K562 (cell line): ENCODE measurements at regions not wholly inside any gene's neighbourhood (a gene's known extent, or its start where the extent isn't known, plus 50 kb on each side); places are given as distances from the start of the nearest gene placed in this dataset.

Experiments
- ATAC-seq: fragments of 200-7000 bp; cut with Tn5 transposase; 3 replicates; pipeline ENCODE4 v1.9.1; 2020; ENCODE audit warnings: moderate library complexity
- BruUV-seq: library from RNA; stranded (reverse); fragments of 400-500 nt; replicated peaks from 2 replicates; lab custom pipeline; 2021; lab: Mats Ljungman, UMichigan
- CTCF ChIA-PET: fragments of 300-600 bp; formaldehyde crosslinking; extraction: SDS; loops from one replicate; lab custom pipeline; 2021; ENCODE audit warnings: low intra/inter-chr PET ratio; lab: Yijun Ruan, JAX
- POLR2A ChIA-PET: fragments of 300-600, 350-650 bp; sonication (Branson Sonifier 250); formaldehyde crosslinking; extraction: SDS; loops from one replicate; lab custom pipeline; 2021; ENCODE audit warnings: antibody characterized with exemption, inconsistent platforms; lab: Yijun Ruan, JAX
- DNase-seq, 4 experiments: peaks; one replicate each; pipeline versions ENCODE4 v3.0.0 to v3.0.0-alpha.2; 2011 to 2018; ENCODE audit warnings: low spot score in 3 of 4, mixed read lengths in 3 of 4; ENCODE audit errors: extremely low read depth in 1 of 4
- FAIRE-seq: peaks from 2 replicates; lab custom pipeline; 2011; peaks lifted over from hg19 to GRCh38; lab: Jason Lieb, UNC
- H2AFZ ChIP-seq: 2 replicates; pipeline ENCODE4 v1.6.0; 2011; ENCODE audit warnings: low read depth, low read length, control low read depth, inconsistent platforms
- H3K27ac ChIP-seq: fragments of 200-600 bp; 3 replicates; pipeline ENCODE4 v1.8.0; 2011; ENCODE audit warnings: low read depth, mild to moderate bottlenecking, control low read depth, inconsistent platforms, low read length, moderate library complexity, mixed read lengths; ENCODE audit errors: extremely low read depth
- H3K27me3 ChIP-seq, 2 experiments: fragments of 300-600 bp in 1 of 2; 2 replicates in 1 of 2; 3 replicates in 1 of 2; pipeline versions ENCODE4 v1.6.0 to v1.8.0; 2011; ENCODE audit warnings: inconsistent platforms in 2 of 2, low read length in 2 of 2, mild to moderate bottlenecking in 1 of 2, mixed read lengths in 1 of 2, moderate library complexity in 1 of 2; ENCODE audit not compliant: control insufficient read depth in 2 of 2, insufficient read depth in 2 of 2
- H3K36me3 ChIP-seq: fragments of 300-600 bp; 3 replicates; pipeline ENCODE4 v1.8.0; 2011; ENCODE audit warnings: mild to moderate bottlenecking, low read length, inconsistent platforms; ENCODE audit not compliant: control insufficient read depth, insufficient read depth
- H3K4me1 ChIP-seq, 2 experiments: fragments of 200-600 bp in 1 of 2; replicated peaks in 1 of 2; 2 replicates in 1 of 2; 3 replicates in 1 of 2; pipeline versions ENCODE4 v1.5.1 to v1.8.0; 2011; ENCODE audit warnings: inconsistent platforms in 2 of 2, low read length in 2 of 2, mild to moderate bottlenecking in 1 of 2, mixed read lengths in 1 of 2, moderate library complexity in 1 of 2; ENCODE audit not compliant: control insufficient read depth in 2 of 2, insufficient read depth in 2 of 2
- H3K4me2 ChIP-seq: 2 replicates; pipeline ENCODE4 v1.6.1; 2011; ENCODE audit warnings: low read length, control low read depth, inconsistent platforms, mixed read lengths; ENCODE audit not compliant: insufficient read depth
- H3K4me3 ChIP-seq: fragments of 200-600 bp; sonication (generic), shearing (Covaris generic); 2 replicates; pipeline ENCODE4 v1.5.1; 2016; ENCODE audit warnings: control low read depth, inconsistent platforms
- H3K79me2 ChIP-seq: fragments of 200-600 bp; 3 replicates; pipeline ENCODE4 v1.8.0; 2011; ENCODE audit warnings: low read length, inconsistent platforms; ENCODE audit not compliant: control insufficient read depth, insufficient read depth
- H3K9ac ChIP-seq, 2 experiments: 2 replicates each; pipeline versions ENCODE4 v1.6.0 to v1.6.1; 2011; ENCODE audit warnings: low read depth in 2 of 2, low read length in 2 of 2, control low read depth in 1 of 2, inconsistent platforms in 1 of 2, mild to moderate bottlenecking in 1 of 2, mixed read lengths in 1 of 2; ENCODE audit not compliant: insufficient read depth in 1 of 2
- H3K9me1 ChIP-seq: one replicate; pipeline ENCODE4 v1.6.0; 2011; ENCODE audit warnings: inconsistent platforms, mild to moderate bottlenecking, low read length, moderate library complexity; ENCODE audit not compliant: control insufficient read depth, insufficient read depth
- H3K9me3 ChIP-seq: replicated peaks from 2 replicates; pipeline ENCODE4 v1.5.1; 2011; ENCODE audit warnings: low read depth, low read length, inconsistent platforms; ENCODE audit not compliant: control insufficient read depth, insufficient read depth
- H4K20me1 ChIP-seq: replicated peaks from 2 replicates; pipeline ENCODE4 v1.6.1; 2011; ENCODE audit warnings: low read length, inconsistent platforms, mixed read lengths; ENCODE audit not compliant: control insufficient read depth, insufficient read depth
- KLF6 ChIP-seq: fragments of 250-450 bp; sonication (Bioruptor Pico); IDR thresholded peaks from 2 replicates; pipeline ENCODE4 v1.4.0; 2020; ENCODE audit warnings: mild to moderate bottlenecking, moderate library complexity, borderline replicate concordance
- MEF2D ChIP-seq: conservative IDR thresholded peaks from 2 replicates; pipeline ENCODE4 v1.6.1; 2016; ENCODE audit warnings: low read depth, missing genetic modification characterization, missing compliant biosample characterization
- NFE2 ChIP-seq: IDR thresholded peaks from 2 replicates; pipeline ENCODE4 v1.6.1; 2014; ENCODE audit warnings: antibody characterized with exemption, low read depth
- NFIC ChIP-seq: fragments of 450-650 bp; IDR thresholded peaks from 2 replicates; pipeline ENCODE4 v1.6.1; 2017; ENCODE audit warnings: mild to moderate bottlenecking, inconsistent platforms
- SMAD2 ChIP-seq: fragments of 150-350 bp; IDR thresholded peaks from 2 replicates; pipeline ENCODE4 v1.6.1; 2014; ENCODE audit warnings: low read depth, mild to moderate bottlenecking, low read length
- SRSF1 ChIP-seq: fragments of 200-400 bp; formaldehyde crosslinking; IDR thresholded peaks from 2 replicates; pipeline ENCODE4 v1.6.1; 2017; ENCODE audit warnings: mild to moderate bottlenecking, low read depth, low read length, moderate library complexity
- ZNF766 ChIP-seq: fragments of 200-800 bp; sonication (Bioruptor generic); conservative IDR thresholded peaks from 2 replicates; pipeline ENCODE4 v1.6.1; 2016; ENCODE audit warnings: missing genetic modification characterization, missing compliant biosample characterization
- WGBS: fragments of 100-300 bp; shearing (Covaris generic); methylation state at CpG from one replicate; pipeline ENCODE4 v1.1.6; 2016; ENCODE audit warnings: low coverage, mixed read lengths; ENCODE audit not compliant: insufficient coverage; ENCODE audit errors: missing lambda C conversion rate; 5-methylcytosine and 5-hydroxymethylcytosine counted together
- in situ Hi-C: fragments of 300-500 bp; cut with MboI; formaldehyde crosslinking; loops from 4 replicates; pipeline ENCODE4 v1.15.0; 2018; ENCODE audit warnings: inconsistent platforms, mixed read lengths
- intact Hi-C: fragments of 100-400 bp; cut with micrococcal nuclease; formaldehyde crosslinking; loops from 2 replicates; pipeline ENCODE4 v1.14.2; 2022
- TF ChIP-seq, protein P1 (sequence below): fragments of 450-650 bp; IDR thresholded peaks from 2 replicates; pipeline ENCODE4 v1.6.1; 2017; ENCODE audit warnings: antibody characterized with exemption, mild to moderate bottlenecking
- TF ChIP-seq, protein P2 (sequence below): fragments of 250-450 bp; sonication (Bioruptor Pico); IDR thresholded peaks from 2 replicates; pipeline ENCODE4 v1.8.0; 2022; ENCODE audit warnings: moderate library complexity, mild to moderate bottlenecking, inconsistent platforms

DNA sequence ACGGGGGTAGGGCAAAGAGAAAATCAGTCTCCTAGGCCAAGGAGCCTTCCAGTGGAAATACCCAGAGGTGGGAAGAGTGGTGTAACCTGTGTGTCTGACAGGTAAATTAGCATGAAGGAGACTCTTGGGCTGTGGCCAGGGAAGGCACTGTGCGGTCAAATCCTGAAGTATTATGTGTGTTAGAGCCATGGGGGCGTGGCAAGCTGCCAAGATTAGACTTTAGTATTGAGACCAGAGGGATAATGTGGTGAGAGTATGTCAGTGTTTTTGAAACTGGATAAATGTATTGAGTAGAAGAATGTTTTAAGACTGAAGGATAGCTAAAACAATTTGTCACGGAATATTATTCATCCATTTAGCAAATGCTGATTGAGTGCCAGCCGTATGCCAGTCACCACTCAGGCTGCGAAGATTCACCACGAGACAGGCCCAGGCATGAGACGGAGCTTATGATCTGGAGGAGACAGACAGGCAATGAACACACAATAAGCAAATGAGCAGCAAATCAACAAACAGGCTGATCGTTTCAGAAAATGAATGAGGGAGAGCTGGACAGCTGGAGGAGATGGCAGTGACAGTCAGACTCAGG lies 445.9 kb downstream of the MCTP2 start:
- H3K4me2 ChIP-seq, result no peak overlapping the region
- BruUV-seq, result no TSS peak
- no peaks in the 10 kb centered on the region for H3K9me3 ChIP-seq
- H3K27ac ChIP-seq, result no peak overlapping the region
- H3K79me2 ChIP-seq, result no peaks in the 10 kb centered on the region
- POLR2A ChIA-PET, result no interaction called here
- H3K27me3 ChIP-seq, result peaks cover 6 to 21% of the 10 kb centered on the region in 2 experiments
- no peaks in the 10 kb centered on the region for H4K20me1 ChIP-seq
- no peak for DNase-seq
- H3K4me3 ChIP-seq, result no peak overlapping the region
- FAIRE-seq, result no peak
- intact Hi-C loops, result loop anchor here (10.0 kb wide), 1 partner anchor 1648 kb away; no protein-coding TSS in a partner anchor
- in situ Hi-C loops, result no loop called here
- no peak overlapping the region for H2AFZ ChIP-seq
- no peaks in the 10 kb centered on the region for H3K9me1 ChIP-seq
- H3K36me3 ChIP-seq, result no peaks in the 10 kb centered on the region
- WGBS, result 0% methylated on average over 9 of the region's 9 CpGs
- TF ChIP-seq NFIC, result peak; percentile 45
- TF ChIP-seq KLF6 (CRISPR knock-in tag), result no peak
- no peak overlapping the region for H3K9ac ChIP-seq
- no peaks in the 10 kb centered on the region for H3K4me1 ChIP-seq
- ATAC-seq, result no peak
- CTCF ChIA-PET, result no interaction called here

DNA sequence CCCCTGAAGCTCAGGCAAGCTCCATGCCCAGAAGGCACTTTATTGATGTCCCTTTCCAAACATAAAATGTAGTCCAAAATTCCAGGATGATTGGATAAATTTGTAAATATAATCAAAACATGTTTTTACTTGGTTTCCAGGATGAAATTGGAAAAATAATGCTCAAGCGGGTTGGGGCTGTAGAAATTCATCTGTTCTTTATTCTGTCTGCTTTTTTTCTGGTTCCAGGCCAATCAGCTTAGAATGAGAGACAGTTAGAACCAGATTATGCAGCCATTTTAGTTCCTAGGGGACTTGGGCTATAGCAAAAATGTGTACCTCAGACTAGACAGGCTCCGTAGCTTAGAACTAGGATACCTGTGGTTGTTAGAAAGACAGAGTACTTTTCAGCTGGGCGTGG lies 450.8 kb downstream of the MCTP2 start:
- intact Hi-C loops (no loop called here), in situ Hi-C loops (no loop called here)
- Histone ChIP-seq H3K36me3 (no peaks in the 10 kb centered on the region), H3K27me3 (peaks cover 0 to 9% of the 10 kb centered on the region in 2 experiments; a peak in 3 of 5 replicates), H3K79me2 (no peaks in the 10 kb centered on the region), H3K9ac (no peak overlapping the region), H3K4me1 (no peaks in the 10 kb centered on the region), H3K27ac (no peak overlapping the region), H3K9me3 (no peaks in the 10 kb centered on the region), H3K4me2 (no peak overlapping the region), H3K4me3 (no peak overlapping the region), H2AFZ (no peak overlapping the region), H3K9me1 (no peaks in the 10 kb centered on the region), H4K20me1 (no peaks in the 10 kb centered on the region)
- FAIRE-seq (no peak), ATAC-seq (no peak), DNase-seq (no peak)
- BruUV-seq, result no TSS peak
- ChIA-PET CTCF (no interaction called here), POLR2A (interaction anchor here (0.6 kb wide), 1 partner anchor 1924 kb away, joined by 3 read pairs; no protein-coding TSS in a partner anchor)
- 2% methylated on average over 3 of the region's 3 CpGs for WGBS
- TF ChIP-seq SRSF1 (no peak), MEF2D (no peak), NFE2 (no peak), ZNF766 (CRISPR knock-in tag) (no peak), SMAD2 (no peak)
- TF ChIP-seq, protein P1, sequence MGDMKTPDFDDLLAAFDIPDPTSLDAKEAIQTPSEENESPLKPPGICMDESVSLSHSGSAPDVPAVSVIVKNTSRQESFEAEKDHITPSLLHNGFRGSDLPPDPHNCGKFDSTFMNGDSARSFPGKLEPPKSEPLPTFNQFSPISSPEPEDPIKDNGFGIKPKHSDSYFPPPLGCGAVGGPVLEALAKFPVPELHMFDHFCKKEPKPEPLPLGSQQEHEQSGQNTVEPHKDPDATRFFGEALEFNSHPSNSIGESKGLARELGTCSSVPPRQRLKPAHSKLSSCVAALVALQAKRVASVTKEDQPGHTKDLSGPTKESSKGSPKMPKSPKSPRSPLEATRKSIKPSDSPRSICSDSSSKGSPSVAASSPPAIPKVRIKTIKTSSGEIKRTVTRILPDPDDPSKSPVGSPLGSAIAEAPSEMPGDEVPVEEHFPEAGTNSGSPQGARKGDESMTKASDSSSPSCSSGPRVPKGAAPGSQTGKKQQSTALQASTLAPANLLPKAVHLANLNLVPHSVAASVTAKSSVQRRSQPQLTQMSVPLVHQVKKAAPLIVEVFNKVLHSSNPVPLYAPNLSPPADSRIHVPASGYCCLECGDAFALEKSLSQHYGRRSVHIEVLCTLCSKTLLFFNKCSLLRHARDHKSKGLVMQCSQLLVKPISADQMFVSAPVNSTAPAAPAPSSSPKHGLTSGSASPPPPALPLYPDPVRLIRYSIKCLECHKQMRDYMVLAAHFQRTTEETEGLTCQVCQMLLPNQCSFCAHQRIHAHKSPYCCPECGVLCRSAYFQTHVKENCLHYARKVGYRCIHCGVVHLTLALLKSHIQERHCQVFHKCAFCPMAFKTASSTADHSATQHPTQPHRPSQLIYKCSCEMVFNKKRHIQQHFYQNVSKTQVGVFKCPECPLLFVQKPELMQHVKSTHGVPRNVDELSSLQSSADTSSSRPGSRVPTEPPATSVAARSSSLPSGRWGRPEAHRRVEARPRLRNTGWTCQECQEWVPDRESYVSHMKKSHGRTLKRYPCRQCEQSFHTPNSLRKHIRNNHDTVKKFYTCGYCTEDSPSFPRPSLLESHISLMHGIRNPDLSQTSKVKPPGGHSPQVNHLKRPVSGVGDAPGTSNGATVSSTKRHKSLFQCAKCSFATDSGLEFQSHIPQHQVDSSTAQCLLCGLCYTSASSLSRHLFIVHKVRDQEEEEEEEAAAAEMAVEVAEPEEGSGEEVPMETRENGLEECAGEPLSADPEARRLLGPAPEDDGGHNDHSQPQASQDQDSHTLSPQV, result no peak
- TF ChIP-seq, protein P2, sequence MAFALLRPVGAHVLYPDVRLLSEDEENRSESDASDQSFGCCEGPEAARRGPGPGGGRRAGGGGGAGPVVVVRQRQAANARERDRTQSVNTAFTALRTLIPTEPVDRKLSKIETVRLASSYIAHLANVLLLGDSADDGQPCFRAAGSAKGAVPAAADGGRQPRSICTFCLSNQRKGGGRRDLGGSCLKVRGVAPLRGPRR (CRISPR knock-in tag), result no peak
